Testis (tissue), 2 donors: ENCODE measurements at regions not wholly inside any gene's neighbourhood (a gene's known extent, or its start where the extent isn't known, plus 50 kb on each side); places are given as distances from the start of the nearest gene placed in this dataset.

Experiments used
- CTCF ChIP-seq, 3 experiments: fragments of 450-650 bp in 2 of 3; fragments of 200-600 bp in 1 of 3; sonication (generic) in 1 of 3; IDR thresholded peaks; one replicate each; pipeline ENCODE4 v1.5.1; 2016 to 2019; ENCODE audit warnings: antibody characterized with exemption in 3 of 3, mild to moderate bottlenecking in 2 of 3, moderate library complexity in 1 of 3
- POLR2A ChIP-seq: fragments of 450-650 bp; IDR thresholded peaks from one replicate; pipeline ENCODE4 v1.6.1; 2017; ENCODE audit warnings: antibody characterized with exemption, mild to moderate bottlenecking, moderate library complexity

- TF ChIP-seq CTCF (IDR thresholded peaks at IDR 0.05) = no peak
- no peak for TF ChIP-seq POLR2A
These were observed 274.2 kb downstream of the ZIC4 start for GRCh38 chr3:147132168-147132567.
